NCI-H460 (cell line): ENCODE measurements at regions not wholly inside any gene's neighbourhood (a gene's known extent, or its start where the extent isn't known, plus 50 kb on each side); places are given as distances from the start of the nearest gene placed in this dataset.
"Not testable (repeated sequence)": the region's sequence is repeated elsewhere in the genome, so short reads cannot be mapped to it uniquely, and the experiment has no call there.

ENCODE experiments used
- DNase-seq: peaks from one replicate; pipeline ENCODE4 v3.0.0-alpha.2; 2016; ENCODE audit warnings: low read depth; ENCODE audit errors: extremely low read depth

- no peak for DNase-seq
Measured at GRCh38 chr12:47314996-47315395, 235.2 kb upstream of the AMIGO2 start.

- DNase-seq: no peak
Measured at GRCh38 chr12:47312808-47313426, 233.2 kb upstream of the AMIGO2 start.

- DNase-seq: no peak
Measured at GRCh38 chr12:47312147-47312546, 232.4 kb upstream of the AMIGO2 start.

GRCh38 chr12:47311568-47311967 is 231.8 kb upstream of the AMIGO2 start:
- DNase-seq: no peak

- DNase-seq: no peak
Measured at GRCh38 chr12:47311010-47311409, 231.3 kb upstream of the AMIGO2 start.

- DNase-seq: no peak
Measured at GRCh38 chr12:47308672-47309071, 228.9 kb upstream of the AMIGO2 start.

- peak; percentile 73 for DNase-seq
Measured at GRCh38 chr12:47307680-47308399, 228.1 kb upstream of the AMIGO2 start.

- DNase-seq: not testable (repeated sequence)
Measured at GRCh38 chr12:47306773-47307679, 227.3 kb upstream of the AMIGO2 start.

GRCh38 chr12:47306130-47306529 is 226.4 kb upstream of the AMIGO2 start:
- DNase-seq: no peak

- DNase-seq: no peak
Measured at GRCh38 chr12:47305464-47305863, 225.7 kb upstream of the AMIGO2 start.

- DNase-seq: no peak
Measured at GRCh38 chr12:47303995-47304560, 224.3 kb upstream of the AMIGO2 start.

- no peak for DNase-seq
Measured at GRCh38 chr12:47303207-47303606, 223.4 kb upstream of the AMIGO2 start.

GRCh38 chr12:47302111-47302671 is 222.4 kb upstream of the AMIGO2 start:
- no peak for DNase-seq

- no peak for DNase-seq
Measured at GRCh38 chr12:47299586-47299985, 219.8 kb upstream of the AMIGO2 start.

GRCh38 chr12:47297993-47298392 is 218.2 kb upstream of the AMIGO2 start:
- no peak for DNase-seq

GRCh38 chr12:47296828-47297227 is 217.1 kb upstream of the AMIGO2 start:
- no peak for DNase-seq

- no peak for DNase-seq
Measured at GRCh38 chr12:47293406-47293805, 213.6 kb upstream of the AMIGO2 start.

GRCh38 chr12:47286676-47287075 is 206.9 kb upstream of the AMIGO2 start:
- DNase-seq: no peak
